ENCODE measurements at regions not wholly inside any gene's neighbourhood (a gene's known extent, or its start where the extent isn't known, plus 50 kb on each side); places are given as distances from the start of the nearest gene placed in this dataset.

DNA sequence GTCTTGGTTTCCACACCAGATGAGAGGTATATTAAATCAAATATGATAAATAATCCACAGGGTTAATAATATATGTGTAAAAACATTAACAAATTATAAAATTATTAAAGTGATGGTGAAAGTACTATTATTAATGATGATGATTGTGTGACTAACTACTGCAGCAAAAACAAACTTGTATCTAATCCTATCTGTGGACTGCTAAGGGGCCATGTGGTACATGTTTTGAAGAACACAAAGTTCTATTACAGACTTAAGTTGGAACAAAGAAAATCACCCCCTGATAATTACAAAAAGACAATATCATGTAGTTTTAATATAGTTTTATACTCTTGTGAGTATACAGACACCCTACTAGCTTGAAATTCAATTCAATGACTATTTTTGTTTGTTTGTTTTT is 504.2 kb upstream of the NBEA start:
- TF ChIP-seq, protein P1, sequence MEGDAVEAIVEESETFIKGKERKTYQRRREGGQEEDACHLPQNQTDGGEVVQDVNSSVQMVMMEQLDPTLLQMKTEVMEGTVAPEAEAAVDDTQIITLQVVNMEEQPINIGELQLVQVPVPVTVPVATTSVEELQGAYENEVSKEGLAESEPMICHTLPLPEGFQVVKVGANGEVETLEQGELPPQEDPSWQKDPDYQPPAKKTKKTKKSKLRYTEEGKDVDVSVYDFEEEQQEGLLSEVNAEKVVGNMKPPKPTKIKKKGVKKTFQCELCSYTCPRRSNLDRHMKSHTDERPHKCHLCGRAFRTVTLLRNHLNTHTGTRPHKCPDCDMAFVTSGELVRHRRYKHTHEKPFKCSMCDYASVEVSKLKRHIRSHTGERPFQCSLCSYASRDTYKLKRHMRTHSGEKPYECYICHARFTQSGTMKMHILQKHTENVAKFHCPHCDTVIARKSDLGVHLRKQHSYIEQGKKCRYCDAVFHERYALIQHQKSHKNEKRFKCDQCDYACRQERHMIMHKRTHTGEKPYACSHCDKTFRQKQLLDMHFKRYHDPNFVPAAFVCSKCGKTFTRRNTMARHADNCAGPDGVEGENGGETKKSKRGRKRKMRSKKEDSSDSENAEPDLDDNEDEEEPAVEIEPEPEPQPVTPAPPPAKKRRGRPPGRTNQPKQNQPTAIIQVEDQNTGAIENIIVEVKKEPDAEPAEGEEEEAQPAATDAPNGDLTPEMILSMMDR (IDR thresholded peaks at IDR 0.05) = no peak
- no peak for TF ChIP-seq POLR2A (IDR thresholded peaks at IDR 0.05)

Data from esophagus squamous epithelium (tissue), 4 donors.